Hepatocyte (in vitro differentiated cells): ENCODE measurements at regions not wholly inside any gene's neighbourhood (a gene's known extent, or its start where the extent isn't known, plus 50 kb on each side); places are given as distances from the start of the nearest gene placed in this dataset.

Source experiments
- DNase-seq: peaks from one replicate; pipeline ENCODE4 v3.0.0-alpha.2; 2016; ENCODE audit warnings: low spot score
- H2AFZ ChIP-seq: fragments of 200-600 bp; sonication (generic); 2 replicates; pipeline ENCODE4 v1.6.0; 2016; ENCODE audit warnings: antibody characterized with exemption, mild to moderate bottlenecking
- H3K27ac ChIP-seq: fragments of 200-600 bp; sonication (generic); 2 replicates; pipeline ENCODE4 v1.5.1; 2016; ENCODE audit warnings: mild to moderate bottlenecking
- H3K27me3 ChIP-seq: fragments of 200-600 bp; sonication (generic); 2 replicates; pipeline ENCODE4 v1.6.1; 2016
- H3K36me3 ChIP-seq: fragments of 200-600 bp; sonication (generic); replicated peaks from 2 replicates; pipeline ENCODE4 v1.5.1; 2016; ENCODE audit warnings: low read depth; ENCODE audit not compliant: insufficient read depth
- H3K4me1 ChIP-seq: fragments of 200-600 bp; sonication (generic); 2 replicates; pipeline ENCODE4 v1.5.1; 2016; ENCODE audit warnings: mild to moderate bottlenecking, moderate library complexity; ENCODE audit not compliant: insufficient read depth
- H3K4me2 ChIP-seq: fragments of 200-600 bp; sonication (generic); 2 replicates; pipeline ENCODE4 v1.6.0; 2016
- H3K4me3 ChIP-seq: fragments of 200-600 bp; sonication (generic); 2 replicates; pipeline ENCODE4 v1.5.1; 2016; ENCODE audit warnings: mild to moderate bottlenecking
- H3K79me2 ChIP-seq: fragments of 200-600 bp; sonication (generic); 2 replicates; pipeline ENCODE4 v1.6.0; 2017; ENCODE audit warnings: mild to moderate bottlenecking
- H3K9me2 ChIP-seq: fragments of 200-600 bp; sonication (generic); replicated peaks from 2 replicates; pipeline ENCODE4 v1.6.0; 2017; ENCODE audit warnings: mild to moderate bottlenecking; ENCODE audit not compliant: insufficient read depth
- H3K9me3 ChIP-seq: fragments of 200-600 bp; sonication (generic); 2 replicates; pipeline ENCODE4 v1.5.1; 2016; ENCODE audit warnings: low read depth, mild to moderate bottlenecking
- H4K20me1 ChIP-seq: fragments of 200-600 bp; sonication (generic); 2 replicates; pipeline ENCODE4 v1.6.0; 2016; ENCODE audit warnings: mild to moderate bottlenecking; ENCODE audit not compliant: insufficient read depth, poor library complexity, severe bottlenecking
- EZH2 ChIP-seq: fragments of 200-600 bp; sonication (generic); IDR thresholded peaks from 2 replicates; pipeline ENCODE4 v1.6.1; 2016; ENCODE audit warnings: antibody characterized with exemption, mild to moderate bottlenecking, borderline replicate concordance
- EZH2phosphoT487 ChIP-seq: fragments of 200-600 bp; sonication (generic); IDR thresholded peaks from one replicate; pipeline ENCODE4 v1.6.1; 2018; ENCODE audit warnings: antibody characterized with exemption, mild to moderate bottlenecking, low read depth, moderate library complexity; ENCODE audit not compliant: unreplicated experiment, severe bottlenecking
- WGBS: methylation state at CpG from one replicate; pipeline ENCODE4 v1.1.6; 2016; ENCODE audit warnings: low lambda C conversion rate; ENCODE audit errors: missing lambda C conversion rate; 5-methylcytosine and 5-hydroxymethylcytosine counted together
- TF ChIP-seq, protein P1 (sequence below): fragments of 200-600 bp; sonication (generic); IDR thresholded peaks from 2 replicates; pipeline ENCODE4 v1.5.1; 2016; ENCODE audit warnings: antibody characterized with exemption, mild to moderate bottlenecking; ENCODE audit not compliant: poor library complexity

DNA sequence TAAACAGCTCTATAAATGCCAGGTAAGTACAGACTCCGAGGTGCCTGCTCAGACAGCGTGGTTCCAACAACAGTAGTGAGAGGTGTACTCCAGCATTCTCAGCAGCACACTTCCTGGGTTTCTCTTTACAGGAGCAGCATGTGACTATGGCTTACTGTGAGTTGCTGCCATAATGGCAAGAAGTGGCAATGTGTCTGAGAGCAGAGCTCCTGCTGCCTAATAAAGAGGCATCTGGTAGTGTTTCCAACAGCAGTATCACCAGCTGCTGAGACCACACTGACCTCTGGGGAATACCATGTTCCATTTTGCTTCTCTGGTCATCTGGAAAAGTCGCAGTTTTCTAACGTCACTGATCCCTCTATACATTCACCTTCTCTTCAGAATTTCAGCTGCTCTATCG, 398.2 kb downstream of the SLCO4C1 start:
- 65% methylated on average over 5 of the region's 5 CpGs for WGBS
- Histone ChIP-seq H3K36me3 (no peaks in the 10 kb centered on the region), H3K27me3 (no peaks in the 10 kb centered on the region), H3K27ac (no peak overlapping the region), H2AFZ (no peak overlapping the region), H3K9me3 (no peaks in the 10 kb centered on the region), H3K4me1 (no peaks in the 10 kb centered on the region), H3K4me3 (no peak overlapping the region), H3K4me2 (peak overlapping the region; percentile 5), H3K9me2 (no peaks in the 10 kb centered on the region), H4K20me1 (no peaks in the 10 kb centered on the region), H3K79me2 (no peaks in the 10 kb centered on the region)
- TF ChIP-seq EZH2phosphoT487 (no peak), EZH2 (no peak)
- TF ChIP-seq, protein P1, sequence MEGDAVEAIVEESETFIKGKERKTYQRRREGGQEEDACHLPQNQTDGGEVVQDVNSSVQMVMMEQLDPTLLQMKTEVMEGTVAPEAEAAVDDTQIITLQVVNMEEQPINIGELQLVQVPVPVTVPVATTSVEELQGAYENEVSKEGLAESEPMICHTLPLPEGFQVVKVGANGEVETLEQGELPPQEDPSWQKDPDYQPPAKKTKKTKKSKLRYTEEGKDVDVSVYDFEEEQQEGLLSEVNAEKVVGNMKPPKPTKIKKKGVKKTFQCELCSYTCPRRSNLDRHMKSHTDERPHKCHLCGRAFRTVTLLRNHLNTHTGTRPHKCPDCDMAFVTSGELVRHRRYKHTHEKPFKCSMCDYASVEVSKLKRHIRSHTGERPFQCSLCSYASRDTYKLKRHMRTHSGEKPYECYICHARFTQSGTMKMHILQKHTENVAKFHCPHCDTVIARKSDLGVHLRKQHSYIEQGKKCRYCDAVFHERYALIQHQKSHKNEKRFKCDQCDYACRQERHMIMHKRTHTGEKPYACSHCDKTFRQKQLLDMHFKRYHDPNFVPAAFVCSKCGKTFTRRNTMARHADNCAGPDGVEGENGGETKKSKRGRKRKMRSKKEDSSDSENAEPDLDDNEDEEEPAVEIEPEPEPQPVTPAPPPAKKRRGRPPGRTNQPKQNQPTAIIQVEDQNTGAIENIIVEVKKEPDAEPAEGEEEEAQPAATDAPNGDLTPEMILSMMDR = no peak
- no peak for DNase-seq

DNA sequence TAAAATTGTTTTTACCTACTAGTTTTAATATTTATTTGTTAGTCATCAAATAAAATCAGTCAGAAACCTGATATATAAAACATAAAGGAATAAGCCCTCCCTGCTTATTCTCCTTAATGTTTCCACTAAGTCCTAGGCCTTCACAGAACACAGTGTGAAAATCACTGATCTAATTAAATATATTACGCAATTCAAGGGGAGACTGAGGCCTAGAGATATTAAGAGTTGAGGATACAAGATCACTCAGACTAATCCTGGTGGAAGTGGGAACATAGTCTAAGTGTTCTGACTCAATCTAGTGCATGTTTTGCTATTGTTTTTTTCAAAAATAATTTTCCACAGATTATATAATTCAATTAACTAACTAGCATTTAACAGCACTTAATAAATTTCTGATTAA, 401.1 kb downstream of the SLCO4C1 start:
- 95% methylated on average over 1 of the region's 1 CpG for WGBS
- TF ChIP-seq, protein P1 = no peak
- TF ChIP-seq EZH2 = no peak
- no peaks in the 10 kb centered on the region for H3K27me3 ChIP-seq

DNA sequence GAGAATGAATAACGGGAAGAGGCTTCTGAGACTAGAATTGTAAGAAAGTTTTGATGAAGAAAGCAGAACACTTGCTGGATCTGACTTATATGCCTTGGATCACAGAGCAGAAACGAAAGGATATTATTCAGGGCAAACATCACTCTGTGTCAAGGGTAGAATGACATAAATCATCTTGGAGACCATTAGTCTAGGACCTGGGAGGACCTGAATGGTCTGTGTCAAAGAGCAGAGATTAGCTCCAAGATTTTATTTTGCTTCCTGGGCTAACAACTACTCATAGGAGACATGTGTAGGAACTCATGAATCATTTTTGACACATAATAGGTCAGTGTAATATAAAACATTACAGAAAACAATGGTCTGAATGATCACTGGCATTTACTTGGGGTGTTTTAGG, 417.9 kb downstream of the SLCO4C1 start:
- no peak overlapping the region for H3K27ac ChIP-seq
- TF ChIP-seq EZH2phosphoT487 (no peak), EZH2 (no peak)
- TF ChIP-seq, protein P1 = no peak
- H3K36me3 ChIP-seq = no peaks in the 10 kb centered on the region
- no peak overlapping the region for H3K4me2 ChIP-seq
- no peaks in the 10 kb centered on the region for H3K79me2 ChIP-seq
- H4K20me1 ChIP-seq = no peaks in the 10 kb centered on the region
- H3K9me3 ChIP-seq = no peaks in the 10 kb centered on the region
- no peak overlapping the region for H2AFZ ChIP-seq
- H3K4me3 ChIP-seq = no peak overlapping the region
- DNase-seq = no peak
- 61% methylated on average over 2 of the region's 2 CpGs for WGBS
- H3K9me2 ChIP-seq = no peaks in the 10 kb centered on the region
- no peaks in the 10 kb centered on the region for H3K4me1 ChIP-seq
- no peaks in the 10 kb centered on the region for H3K27me3 ChIP-seq

More for the DNA sequence above, 401.1 kb downstream of the SLCO4C1 start:
- Histone ChIP-seq H3K79me2 (no peaks in the 10 kb centered on the region), H3K4me1 (no peaks in the 10 kb centered on the region), H3K27ac (no peak overlapping the region), H3K4me2 (no peak overlapping the region), H2AFZ (no peak overlapping the region), H3K9me2 (no peaks in the 10 kb centered on the region), H3K4me3 (no peak overlapping the region), H4K20me1 (no peaks in the 10 kb centered on the region), H3K9me3 (no peaks in the 10 kb centered on the region), H3K36me3 (no peaks in the 10 kb centered on the region)
- DNase-seq = no peak

DNA sequence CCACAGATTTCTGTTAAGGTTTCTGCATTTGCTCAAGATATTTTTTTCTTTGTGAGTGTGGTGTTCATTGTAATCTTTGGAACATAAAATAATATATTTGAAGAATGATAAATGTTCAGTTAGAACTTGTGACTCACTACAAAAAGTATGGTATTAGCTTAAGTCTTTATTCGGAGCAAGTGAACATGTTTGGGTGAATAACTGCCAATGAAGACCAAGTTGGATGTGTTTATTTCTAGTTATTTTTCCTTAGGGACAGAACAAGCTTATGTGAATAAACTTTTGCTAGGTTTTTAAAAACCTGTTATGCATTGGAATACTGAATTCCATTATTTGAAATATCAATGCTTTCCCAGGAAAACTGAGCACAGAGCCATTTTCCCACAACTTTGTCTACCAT, 418.6 kb downstream of the SLCO4C1 start:
- Histone ChIP-seq H3K9me2 (no peaks in the 10 kb centered on the region), H2AFZ (no peak overlapping the region), H3K27me3 (no peaks in the 10 kb centered on the region), H4K20me1 (no peaks in the 10 kb centered on the region), H3K36me3 (no peaks in the 10 kb centered on the region), H3K4me3 (no peak overlapping the region), H3K79me2 (no peaks in the 10 kb centered on the region), H3K27ac (no peak overlapping the region), H3K4me2 (no peak overlapping the region), H3K4me1 (no peaks in the 10 kb centered on the region), H3K9me3 (no peaks in the 10 kb centered on the region)
- WGBS = 83% methylated on average over 1 of the region's 1 CpG
- DNase-seq = no peak
- TF ChIP-seq EZH2phosphoT487 (no peak), EZH2 (no peak)
- TF ChIP-seq, protein P1 = no peak
